H1 (cell line): ENCODE measurements at regions not wholly inside any gene's neighbourhood (a gene's known extent, or its start where the extent isn't known, plus 50 kb on each side); places are given as distances from the start of the nearest gene placed in this dataset.

ENCODE experiments used
- CBX8 ChIP-seq: fragments of 300-800, 300-1000 bp; sonication (generic); IDR thresholded peaks from 2 replicates; pipeline ENCODE4 v1.7.1; 2016; ENCODE audit warnings: low read depth, low read length, borderline replicate concordance
- CHD2 ChIP-seq: IDR thresholded peaks from 2 replicates; pipeline ENCODE4 v1.6.1; 2012; ENCODE audit warnings: low read length, improper control_type of control experiment
- CREB1 ChIP-seq: IDR thresholded peaks from 2 replicates; pipeline ENCODE4 v1.6.1; 2012; ENCODE audit warnings: inconsistent platforms
- JUN ChIP-seq: IDR thresholded peaks from 2 replicates; pipeline ENCODE4 v1.6.1; 2011; ENCODE audit warnings: low read depth, mild to moderate bottlenecking, improper control_type of control experiment, low read length
- KDM5A ChIP-seq: fragments of 200-600 bp; IDR thresholded peaks from 2 replicates; pipeline ENCODE4 v1.7.1; 2012; ENCODE audit warnings: mild to moderate bottlenecking, low read length, inconsistent platforms, mixed read lengths
- RBBP5 ChIP-seq: IDR thresholded peaks from 2 replicates; pipeline ENCODE4 v1.7.1; 2012; ENCODE audit warnings: low read depth, mild to moderate bottlenecking, inconsistent platforms, low read length, moderate library complexity, borderline replicate concordance
- RNF2 ChIP-seq: fragments of 200-900, 300-1000 bp; sonication (generic); IDR thresholded peaks from 2 replicates; pipeline ENCODE4 v1.7.1; 2016; ENCODE audit warnings: borderline replicate concordance, low read depth, mild to moderate bottlenecking, antibody characterized with exemption, low read length; ENCODE audit not compliant: poor library complexity, severe bottlenecking; ENCODE audit errors: missing control alignments
- TEAD4 ChIP-seq: IDR thresholded peaks from 2 replicates; pipeline ENCODE4 v1.6.1; 2012; ENCODE audit warnings: low read depth, low read length, inconsistent platforms, mixed read lengths
- ZNF274 ChIP-seq: IDR thresholded peaks from 2 replicates; pipeline ENCODE4 v1.7.0; 2012; ENCODE audit warnings: low read length, borderline replicate concordance; ENCODE audit errors: extremely low read depth
- TF ChIP-seq, protein P1 (sequence below), 3 experiments: IDR thresholded peaks; 1 replicate in 2 of 3; 2 replicates in 1 of 3; pipeline versions ENCODE4 v1.5.1 to v1.6.1; 2011; ENCODE audit warnings: low read length in 3 of 3, mild to moderate bottlenecking in 3 of 3, inconsistent platforms in 2 of 3, low read depth in 1 of 3, moderate library complexity in 1 of 3; ENCODE audit not compliant: insufficient read depth in 1 of 3; ENCODE audit errors: control extremely low read depth in 1 of 3

DNA sequence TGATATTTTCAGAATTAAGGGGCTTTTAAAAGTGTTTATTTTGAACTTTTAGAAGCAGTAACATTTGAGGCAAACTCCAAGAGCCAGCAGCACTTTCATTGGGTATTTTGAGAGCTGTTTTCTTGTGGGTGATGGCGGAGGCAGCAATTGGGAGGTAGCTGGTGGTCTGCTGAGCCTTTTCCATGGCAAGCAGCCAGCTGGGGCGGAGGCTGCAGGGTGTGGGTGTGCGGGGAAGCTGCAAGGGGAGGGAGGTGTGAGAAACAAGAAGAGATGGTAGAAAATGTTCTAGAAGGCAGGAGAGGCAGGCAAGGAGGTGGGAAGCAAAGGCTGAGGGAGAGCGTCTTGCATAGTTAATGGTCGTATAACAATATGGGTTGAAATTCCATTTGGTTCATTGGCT, 223.4 kb upstream of the HTR2A start (continued):
- TF ChIP-seq RNF2 (no peak), CBX8 (no peak), JUN (no peak), RBBP5 (no peak), KDM5A (no peak), TEAD4 (no peak), CREB1 (no peak), CHD2 (no peak), ZNF274 (no peak)
- TF ChIP-seq, protein P1, sequence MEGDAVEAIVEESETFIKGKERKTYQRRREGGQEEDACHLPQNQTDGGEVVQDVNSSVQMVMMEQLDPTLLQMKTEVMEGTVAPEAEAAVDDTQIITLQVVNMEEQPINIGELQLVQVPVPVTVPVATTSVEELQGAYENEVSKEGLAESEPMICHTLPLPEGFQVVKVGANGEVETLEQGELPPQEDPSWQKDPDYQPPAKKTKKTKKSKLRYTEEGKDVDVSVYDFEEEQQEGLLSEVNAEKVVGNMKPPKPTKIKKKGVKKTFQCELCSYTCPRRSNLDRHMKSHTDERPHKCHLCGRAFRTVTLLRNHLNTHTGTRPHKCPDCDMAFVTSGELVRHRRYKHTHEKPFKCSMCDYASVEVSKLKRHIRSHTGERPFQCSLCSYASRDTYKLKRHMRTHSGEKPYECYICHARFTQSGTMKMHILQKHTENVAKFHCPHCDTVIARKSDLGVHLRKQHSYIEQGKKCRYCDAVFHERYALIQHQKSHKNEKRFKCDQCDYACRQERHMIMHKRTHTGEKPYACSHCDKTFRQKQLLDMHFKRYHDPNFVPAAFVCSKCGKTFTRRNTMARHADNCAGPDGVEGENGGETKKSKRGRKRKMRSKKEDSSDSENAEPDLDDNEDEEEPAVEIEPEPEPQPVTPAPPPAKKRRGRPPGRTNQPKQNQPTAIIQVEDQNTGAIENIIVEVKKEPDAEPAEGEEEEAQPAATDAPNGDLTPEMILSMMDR (IDR thresholded peaks at IDR 0.05; ENCODE audit: control extremely low read depth in 1 of 3, insufficient read depth in 1 of 3, low read depth in 1 of 3, low read length in 3 of 3) = no peak
